ENCODE measurements at regions not wholly inside any gene's neighbourhood (a gene's known extent, or its start where the extent isn't known, plus 50 kb on each side); places are given as distances from the start of the nearest gene placed in this dataset.

GRCh38 chr2:66156171-66156570 is 278.8 kb upstream of the MEIS1 start:
- TF ChIP-seq CTCF (IDR thresholded peaks at IDR 0.05) (no peak), EZH2 (IDR thresholded peaks at IDR 0.05; ENCODE audit: borderline replicate concordance, insufficient read depth, low read depth, low read length, poor library complexity, severe bottlenecking) (no peak)
- DNase-seq (no peak), ATAC-seq (ENCODE audit: low read depth) (no peak)
- H3K27me3 ChIP-seq (replicated peaks in 1 of 4; ENCODE audit: control extremely low read depth in 1 of 4, control insufficient read depth in 3 of 4, insufficient read depth in 4 of 4, low read length in 3 of 4) = no peaks in the 10 kb centered on the region
- H4K20me1 ChIP-seq (ENCODE audit: control insufficient read depth, insufficient read depth, low read length, poor library complexity, severe bottlenecking) = no peaks in the 10 kb centered on the region
- H3K4me2 ChIP-seq (replicated peaks; ENCODE audit: low read depth, low read length, poor library complexity, severe bottlenecking) = no peak overlapping the region
- H3K9me3 Mint-ChIP-seq (ENCODE audit: insufficient read depth) = peaks cover 18% of the 10 kb centered on the region
- ChIA-PET CTCF (no interaction called here), POLR2A (no interaction called here)
- H3K4me3 Mint-ChIP-seq = no peak overlapping the region
- H3K4me1 Mint-ChIP-seq = no peaks in the 10 kb centered on the region
- WGBS (ENCODE audit: insufficient coverage) = no CpG with 5 or more reads among the region's 1 CpG
- intact Hi-C loops (cut with micrococcal nuclease) = no loop called here
- no peak overlapping the region for H3K9ac ChIP-seq (ENCODE audit: low read length)
- H3K79me2 ChIP-seq (ENCODE audit: control insufficient read depth, insufficient read depth, low read length) = no peaks in the 10 kb centered on the region
- H3K4me1 ChIP-seq (ENCODE audit: control insufficient read depth in 2 of 2, insufficient read depth in 2 of 2, low read length in 2 of 2) = no peaks in the 10 kb centered on the region
- no peak overlapping the region for H2AFZ ChIP-seq (ENCODE audit: insufficient read depth, low read depth, low read length, poor library complexity, severe bottlenecking)
- no peaks in the 10 kb centered on the region for H3K27me3 Mint-ChIP-seq
- no peak overlapping the region for H3K4me3 ChIP-seq (ENCODE audit: control extremely low read depth in 1 of 5, extremely low read depth in 1 of 5, insufficient read depth in 1 of 5, low read depth in 2 of 5, low read length in 4 of 5)
- H3K27ac Mint-ChIP-seq = no peak overlapping the region
- no peak overlapping the region for H3K27ac ChIP-seq (ENCODE audit: low read length in 2 of 2)
- H3K36me3 ChIP-seq (replicated peaks in 1 of 2; ENCODE audit: control extremely low read depth in 1 of 2, control insufficient read depth in 1 of 2, extremely low read depth in 1 of 2, insufficient read depth in 2 of 2, low read length in 1 of 2) = no peaks in the 10 kb centered on the region
- H3K9me3 ChIP-seq (ENCODE audit: control extremely low read depth in 1 of 3, control insufficient read depth in 2 of 3, insufficient read depth in 1 of 3, low read length in 2 of 3) = peaks cover 0 to 8% (median 4%) of the 10 kb centered on the region in 3 donors

GRCh38 chr2:66153941-66154340 is 281.0 kb upstream of the MEIS1 start:
- peaks cover 0 to 8% (median 4%) of the 10 kb centered on the region in 3 donors for H3K9me3 ChIP-seq (ENCODE audit: control extremely low read depth in 1 of 3, control insufficient read depth in 2 of 3, insufficient read depth in 1 of 3, low read length in 2 of 3)
- Mint-ChIP-seq H3K27me3 (no peaks in the 10 kb centered on the region), H3K9me3 (ENCODE audit: insufficient read depth) (peaks cover 21% of the 10 kb centered on the region), H3K4me3 (no peak overlapping the region), H3K4me1 (no peaks in the 10 kb centered on the region), H3K27ac (no peak overlapping the region)
- no peaks in the 10 kb centered on the region for H3K36me3 ChIP-seq (replicated peaks in 1 of 2; ENCODE audit: control extremely low read depth in 1 of 2, control insufficient read depth in 1 of 2, extremely low read depth in 1 of 2, insufficient read depth in 2 of 2, low read length in 1 of 2)
- intact Hi-C loops (cut with micrococcal nuclease) = no loop called here
- no peak overlapping the region for H3K9ac ChIP-seq (ENCODE audit: low read length)
- H4K20me1 ChIP-seq (ENCODE audit: control insufficient read depth, insufficient read depth, low read length, poor library complexity, severe bottlenecking) = no peaks in the 10 kb centered on the region
- no peak for ATAC-seq (ENCODE audit: low read depth)
- H3K79me2 ChIP-seq (ENCODE audit: control insufficient read depth, insufficient read depth, low read length) = no peaks in the 10 kb centered on the region
- WGBS (ENCODE audit: insufficient coverage) = no CpG with 5 or more reads among the region's 1 CpG
- no peaks in the 10 kb centered on the region for H3K4me1 ChIP-seq (ENCODE audit: control insufficient read depth in 2 of 2, insufficient read depth in 2 of 2, low read length in 2 of 2)
- TF ChIP-seq EZH2 (IDR thresholded peaks at IDR 0.05; ENCODE audit: borderline replicate concordance, insufficient read depth, low read depth, low read length, poor library complexity, severe bottlenecking) (no peak), CTCF (IDR thresholded peaks at IDR 0.05) (no peak)
- H2AFZ ChIP-seq (ENCODE audit: insufficient read depth, low read depth, low read length, poor library complexity, severe bottlenecking) = no peak overlapping the region
- H3K4me2 ChIP-seq (replicated peaks; ENCODE audit: low read depth, low read length, poor library complexity, severe bottlenecking) = no peak overlapping the region
- H3K27me3 ChIP-seq (replicated peaks in 1 of 4; ENCODE audit: control extremely low read depth in 1 of 4, control insufficient read depth in 3 of 4, insufficient read depth in 4 of 4, low read length in 3 of 4) = no peaks in the 10 kb centered on the region
- H3K4me3 ChIP-seq (ENCODE audit: control extremely low read depth in 1 of 5, extremely low read depth in 1 of 5, insufficient read depth in 1 of 5, low read depth in 2 of 5, low read length in 4 of 5) = no peak overlapping the region
- no peak overlapping the region for H3K27ac ChIP-seq (ENCODE audit: low read length in 2 of 2)
- ChIA-PET POLR2A (no interaction called here), CTCF (no interaction called here)
- DNase-seq = no peak

Measured in B cell (primary cell).